Bone marrow (tissue), 2 donors: ENCODE measurements at regions not wholly inside any gene's neighbourhood (a gene's known extent, or its start where the extent isn't known, plus 50 kb on each side); places are given as distances from the start of the nearest gene placed in this dataset.

ENCODE experiments used
- DNase-seq, 2 donors: peaks; one replicate each; lab custom pipeline; 2025; lab: John Stamatoyannopoulos, UW

GRCh38 chr2:240322231-240322955 lies 113.1 kb upstream of the GPC1 start:
- no peak for DNase-seq

GRCh38 chr2:240322991-240323390 lies 112.5 kb upstream of the GPC1 start:
- no peak for DNase-seq

GRCh38 chr2:240323601-240324291 lies 111.7 kb upstream of the GPC1 start:
- DNase-seq = no peak

GRCh38 chr2:240324312-240325015 lies 111.0 kb upstream of the GPC1 start:
- DNase-seq = no peak

- DNase-seq = no peak
Observed at GRCh38 chr2:240325016-240326007, 110.2 kb upstream of the GPC1 start.

GRCh38 chr2:240326246-240326645 lies 109.2 kb upstream of the GPC1 start:
- DNase-seq = no peak

- DNase-seq = no peak
Observed at GRCh38 chr2:240326886-240327285, 108.6 kb upstream of the GPC1 start.

GRCh38 chr2:240327566-240327965 lies 107.9 kb upstream of the GPC1 start:
- no peak for DNase-seq

GRCh38 chr2:240328526-240328925 lies 106.9 kb upstream of the GPC1 start:
- DNase-seq = no peak

- no peak for DNase-seq
Observed at GRCh38 chr2:240329116-240329665, 106.3 kb upstream of the GPC1 start.

GRCh38 chr2:240329778-240330177 lies 105.7 kb upstream of the GPC1 start:
- DNase-seq = no peak

- no peak for DNase-seq
Observed at GRCh38 chr2:240333985-240334384, 101.5 kb upstream of the GPC1 start.

- DNase-seq = no peak
Observed at GRCh38 chr2:240335061-240335460, 100.4 kb upstream of the GPC1 start.

- DNase-seq = no peak
Observed at GRCh38 chr2:240336820-240337427, 98.5 kb upstream of the GPC1 start.

- no peak for DNase-seq
Observed at GRCh38 chr2:240338274-240338673, 97.2 kb upstream of the GPC1 start.

GRCh38 chr2:240339411-240340360 lies 95.8 kb upstream of the GPC1 start:
- no peak for DNase-seq

- DNase-seq = no peak
Observed at GRCh38 chr2:240340361-240340761, 95.1 kb upstream of the GPC1 start.

GRCh38 chr2:240341064-240341463 lies 94.4 kb upstream of the GPC1 start:
- DNase-seq = no peak

- DNase-seq = no peak
Observed at GRCh38 chr2:240343548-240343947, 91.9 kb upstream of the GPC1 start.

GRCh38 chr2:240344904-240345303 lies 90.6 kb upstream of the GPC1 start:
- DNase-seq = no peak
